Neural progenitor cell (in vitro differentiated cells): ENCODE measurements at regions not wholly inside any gene's neighbourhood (a gene's known extent, or its start where the extent isn't known, plus 50 kb on each side); places are given as distances from the start of the nearest gene placed in this dataset.

Experiments
- DNase-seq: peaks from one replicate; pipeline ENCODE4 v3.0.0-alpha.2; 2016; ENCODE audit warnings: low spot score
- H2AFZ ChIP-seq: fragments of 200-600 bp; sonication (generic); replicated peaks from 2 replicates; pipeline ENCODE4 v1.6.1; 2016; ENCODE audit warnings: antibody characterized with exemption
- H3F3A ChIP-seq: fragments of 200-600 bp; sonication (generic); 2 replicates; pipeline ENCODE4 v1.6.1; 2016; ENCODE audit warnings: antibody characterized with exemption, low read depth
- H3K27ac ChIP-seq: fragments of 200-600 bp; sonication (generic); 2 replicates; pipeline ENCODE4 v1.5.1; 2016; ENCODE audit warnings: mild to moderate bottlenecking
- H3K27me3 ChIP-seq: fragments of 200-600 bp; sonication (generic); 2 replicates; pipeline ENCODE4 v1.6.1; 2016; ENCODE audit warnings: mild to moderate bottlenecking, moderate library complexity
- H3K36me3 ChIP-seq: fragments of 200-600 bp; sonication (generic); 2 replicates; pipeline ENCODE4 v1.5.1; 2016
- H3K4me1 ChIP-seq: fragments of 200-600 bp; sonication (generic); 2 replicates; pipeline ENCODE4 v1.6.1; 2016; ENCODE audit warnings: mixed run types
- H3K4me2 ChIP-seq: fragments of 200-600 bp; sonication (generic); 2 replicates; pipeline ENCODE4 v1.6.1; 2016
- H3K4me3 ChIP-seq: fragments of 200-600 bp; sonication (generic); 2 replicates; pipeline ENCODE4 v1.5.1; 2016
- H3K79me2 ChIP-seq: fragments of 200-600 bp; sonication (generic); 2 replicates; pipeline ENCODE4 v1.6.1; 2016; ENCODE audit warnings: low read depth
- H3K9ac ChIP-seq: fragments of 200-600 bp; sonication (generic); 2 replicates; pipeline ENCODE4 v1.6.1; 2016
- H3K9me3 ChIP-seq: fragments of 200-600 bp; sonication (generic); 2 replicates; pipeline ENCODE4 v1.5.1; 2016; ENCODE audit warnings: low read depth
- H4K20me1 ChIP-seq: fragments of 200-600 bp; sonication (generic); 2 replicates; pipeline ENCODE4 v1.6.1; 2016; ENCODE audit warnings: low read depth
- H3K27ac Mint-ChIP-seq: 3 replicates; pipeline ENCODE4 v1.8.0; 2021; ENCODE audit warnings: mixed read lengths
- H3K27me3 Mint-ChIP-seq: 2 replicates; pipeline ENCODE4 v1.8.0; 2022; ENCODE audit warnings: low read depth, mild to moderate bottlenecking, inconsistent platforms, moderate library complexity, mixed read lengths; ENCODE audit not compliant: insufficient read depth
- H3K36me3 Mint-ChIP-seq: 3 replicates; pipeline ENCODE4 v1.8.0; 2021; ENCODE audit warnings: mixed read lengths
- H3K4me1 Mint-ChIP-seq: 3 replicates; pipeline ENCODE4 v1.8.0; 2021; ENCODE audit warnings: mixed read lengths
- H3K4me3 Mint-ChIP-seq: 3 replicates; pipeline ENCODE4 v1.8.0; 2021; ENCODE audit warnings: mild to moderate bottlenecking, moderate library complexity, mixed read lengths
- H3K9me3 Mint-ChIP-seq: 3 replicates; pipeline ENCODE4 v1.8.0; 2020; ENCODE audit warnings: mixed read lengths
- CTCF ChIP-seq: fragments of 200-600 bp; sonication (generic); IDR thresholded peaks from 2 replicates; pipeline ENCODE4 v1.5.1; 2017; ENCODE audit warnings: antibody characterized with exemption, mild to moderate bottlenecking
- EZH2 ChIP-seq: fragments of 200-600 bp; sonication (generic); IDR thresholded peaks from 2 replicates; pipeline ENCODE4 v1.6.1; 2017; ENCODE audit warnings: antibody characterized with exemption, mild to moderate bottlenecking, moderate library complexity
- EZH2phosphoT487 ChIP-seq: fragments of 200-600 bp; sonication (generic); IDR thresholded peaks from 2 replicates; pipeline ENCODE4 v1.6.1; 2017; ENCODE audit warnings: antibody characterized with exemption

GRCh38 chr2:183533021-183533420 is 408.8 kb downstream of the NUP35 start:
- Histone ChIP-seq H3K9ac (no peak overlapping the region), H3K4me1 (no peaks in the 10 kb centered on the region), H3F3A (no peaks in the 10 kb centered on the region), H3K27me3 (peaks cover 8% of the 10 kb centered on the region), H2AFZ (no peak overlapping the region), H3K36me3 (no peaks in the 10 kb centered on the region), H3K9me3 (no peaks in the 10 kb centered on the region), H3K27ac (no peak overlapping the region), H3K4me2 (no peak overlapping the region), H3K79me2 (no peaks in the 10 kb centered on the region), H3K4me3 (no peak overlapping the region), H4K20me1 (no peaks in the 10 kb centered on the region)
- no peak overlapping the region for H3K27ac Mint-ChIP-seq
- H3K36me3 Mint-ChIP-seq: no peaks in the 10 kb centered on the region
- H3K27me3 Mint-ChIP-seq: no peaks in the 10 kb centered on the region
- no peaks in the 10 kb centered on the region for H3K4me1 Mint-ChIP-seq
- no peak for DNase-seq
- no peaks in the 10 kb centered on the region for H3K9me3 Mint-ChIP-seq
- TF ChIP-seq EZH2: no peak
- TF ChIP-seq CTCF: no peak
- no peak for TF ChIP-seq EZH2phosphoT487
- H3K4me3 Mint-ChIP-seq: no peak overlapping the region

- no peak overlapping the region for H3K27ac ChIP-seq
- no peak overlapping the region for H3K4me3 Mint-ChIP-seq
- H3K27ac Mint-ChIP-seq: no peak overlapping the region
- peaks cover 6% of the 10 kb centered on the region for H3K27me3 ChIP-seq
- H3K4me2 ChIP-seq: no peak overlapping the region
- H3K36me3 Mint-ChIP-seq: no peaks in the 10 kb centered on the region
- no peaks in the 10 kb centered on the region for H3K4me1 Mint-ChIP-seq
- DNase-seq: no peak
- no peaks in the 10 kb centered on the region for H3K9me3 Mint-ChIP-seq
- peak overlapping the region; percentile 12 for H2AFZ ChIP-seq
- H3F3A ChIP-seq: no peaks in the 10 kb centered on the region
- no peak for TF ChIP-seq CTCF
- no peak for TF ChIP-seq EZH2
- TF ChIP-seq EZH2phosphoT487: no peak
- H3K79me2 ChIP-seq: no peaks in the 10 kb centered on the region
- H3K36me3 ChIP-seq: no peaks in the 10 kb centered on the region
- H3K9ac ChIP-seq: no peak overlapping the region
- no peaks in the 10 kb centered on the region for H3K27me3 Mint-ChIP-seq
- no peak overlapping the region for H3K4me3 ChIP-seq
- no peaks in the 10 kb centered on the region for H3K4me1 ChIP-seq
- no peaks in the 10 kb centered on the region for H3K9me3 ChIP-seq
- H4K20me1 ChIP-seq: no peaks in the 10 kb centered on the region
These were observed 412.0 kb downstream of the NUP35 start for GRCh38 chr2:183536290-183536689.

GRCh38 chr2:183536714-183537113 is 412.5 kb downstream of the NUP35 start:
- Mint-ChIP-seq H3K4me1 (no peaks in the 10 kb centered on the region), H3K4me3 (no peak overlapping the region), H3K36me3 (no peaks in the 10 kb centered on the region), H3K27me3 (no peaks in the 10 kb centered on the region), H3K27ac (no peak overlapping the region), H3K9me3 (no peaks in the 10 kb centered on the region)
- Histone ChIP-seq H3K4me2 (no peak overlapping the region), H3K4me3 (no peak overlapping the region), H3K4me1 (no peaks in the 10 kb centered on the region), H4K20me1 (no peaks in the 10 kb centered on the region), H3K9ac (no peak overlapping the region), H3K27ac (no peak overlapping the region), H3F3A (no peaks in the 10 kb centered on the region), H3K9me3 (no peaks in the 10 kb centered on the region), H3K36me3 (no peaks in the 10 kb centered on the region), H2AFZ (no peak overlapping the region), H3K79me2 (no peaks in the 10 kb centered on the region), H3K27me3 (peaks cover 2% of the 10 kb centered on the region)
- DNase-seq: no peak
- TF ChIP-seq CTCF: peak; percentile 22
- TF ChIP-seq EZH2: no peak
- no peak for TF ChIP-seq EZH2phosphoT487

GRCh38 chr2:183541766-183542165 is 417.5 kb downstream of the NUP35 start:
- Histone ChIP-seq H3K79me2 (no peaks in the 10 kb centered on the region), H3K9me3 (no peaks in the 10 kb centered on the region), H3K4me2 (no peak overlapping the region), H3K27ac (no peak overlapping the region), H3K4me3 (no peak overlapping the region), H3K9ac (no peak overlapping the region), H3F3A (no peaks in the 10 kb centered on the region), H4K20me1 (no peaks in the 10 kb centered on the region), H2AFZ (no peak overlapping the region), H3K36me3 (no peaks in the 10 kb centered on the region), H3K4me1 (no peaks in the 10 kb centered on the region), H3K27me3 (no peaks in the 10 kb centered on the region)
- H3K27me3 Mint-ChIP-seq: no peaks in the 10 kb centered on the region
- no peak overlapping the region for H3K27ac Mint-ChIP-seq
- H3K4me3 Mint-ChIP-seq: no peak overlapping the region
- no peak for DNase-seq
- peaks cover 5% of the 10 kb centered on the region for H3K9me3 Mint-ChIP-seq
- H3K36me3 Mint-ChIP-seq: no peaks in the 10 kb centered on the region
- TF ChIP-seq CTCF (no peak), EZH2 (no peak), EZH2phosphoT487 (no peak)
- peaks cover 4% of the 10 kb centered on the region for H3K4me1 Mint-ChIP-seq
